ENCODE measurements at regions not wholly inside any gene's neighbourhood (a gene's known extent, or its start where the extent isn't known, plus 50 kb on each side); places are given as distances from the start of the nearest gene placed in this dataset.

DNA sequence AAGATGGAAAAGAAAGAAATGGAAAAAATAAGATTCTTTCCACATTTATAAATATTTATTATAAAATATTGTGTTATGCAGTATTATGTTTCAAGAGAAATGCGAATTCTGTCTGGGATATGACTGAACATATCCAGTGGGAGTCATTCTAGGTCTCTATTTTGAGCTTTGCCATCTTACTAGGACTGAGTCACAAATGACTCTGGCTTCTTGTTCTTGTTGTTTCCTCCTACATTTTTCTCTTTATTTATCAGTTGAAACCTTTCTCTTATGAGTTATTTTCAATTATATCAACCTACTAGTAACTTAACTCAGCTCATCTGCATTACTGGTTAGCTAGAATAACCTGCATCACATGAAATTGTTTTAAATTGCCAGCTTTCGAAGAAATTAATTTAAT, 1247.3 kb downstream of the SLITRK1 start:
- DNase-seq (ENCODE audit: low spot score in 2 of 2) (no peak), ATAC-seq (replicated peaks; ENCODE audit: extremely low read depth, poor library complexity, severe bottlenecking) (no peak)
- no peak overlapping the region for H3K4me3 Mint-ChIP-seq
- H3K36me3 Mint-ChIP-seq (ENCODE audit: insufficient read depth), result no peaks in the 10 kb centered on the region
- no peak overlapping the region for H3K27ac Mint-ChIP-seq (ENCODE audit: low read depth)
- no peaks in the 10 kb centered on the region for H3K4me1 Mint-ChIP-seq
- H3K27me3 Mint-ChIP-seq, result no peaks in the 10 kb centered on the region
- H3K9me3 Mint-ChIP-seq, result peaks cover 7% of the 10 kb centered on the region

- Mint-ChIP-seq H3K4me3 (no peak overlapping the region), H3K27me3 (no peaks in the 10 kb centered on the region), H3K9me3 (no peaks in the 10 kb centered on the region), H3K27ac (ENCODE audit: low read depth) (no peak overlapping the region), H3K36me3 (ENCODE audit: insufficient read depth) (no peaks in the 10 kb centered on the region), H3K4me1 (no peaks in the 10 kb centered on the region)
- DNase-seq (ENCODE audit: low spot score in 2 of 2) (no peak), ATAC-seq (replicated peaks; ENCODE audit: extremely low read depth, poor library complexity, severe bottlenecking) (no peak)
These were observed 1255.1 kb downstream of the SLITRK1 start for GRCh38 chr13:82627183-82627582.

DNA sequence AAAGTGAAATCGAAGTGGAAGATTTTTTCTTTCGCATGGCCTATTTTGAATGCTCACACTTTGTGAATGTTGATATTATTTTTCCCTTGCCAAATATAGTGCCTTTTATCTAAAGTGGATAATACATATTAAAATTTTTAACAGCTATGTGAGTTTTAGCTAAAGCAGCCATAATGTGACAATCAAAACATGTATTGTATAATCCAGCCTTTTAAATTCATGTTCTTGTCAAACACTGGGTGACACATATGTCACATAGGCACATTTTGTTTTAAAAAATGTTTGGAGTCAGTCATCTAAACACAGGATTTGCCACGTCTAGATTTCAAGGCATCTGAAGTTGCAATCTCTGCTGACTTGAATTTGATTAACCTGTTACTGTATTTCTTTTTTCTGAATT, 1256.6 kb downstream of the SLITRK1 start:
- Mint-ChIP-seq H3K27me3 (no peaks in the 10 kb centered on the region), H3K4me1 (no peaks in the 10 kb centered on the region), H3K36me3 (ENCODE audit: insufficient read depth) (no peaks in the 10 kb centered on the region), H3K9me3 (peaks cover 6% of the 10 kb centered on the region), H3K27ac (ENCODE audit: low read depth) (no peak overlapping the region), H3K4me3 (no peak overlapping the region)
- DNase-seq (ENCODE audit: low spot score in 2 of 2), result no peak
- no peak for ATAC-seq (replicated peaks; ENCODE audit: extremely low read depth, poor library complexity, severe bottlenecking)

DNA sequence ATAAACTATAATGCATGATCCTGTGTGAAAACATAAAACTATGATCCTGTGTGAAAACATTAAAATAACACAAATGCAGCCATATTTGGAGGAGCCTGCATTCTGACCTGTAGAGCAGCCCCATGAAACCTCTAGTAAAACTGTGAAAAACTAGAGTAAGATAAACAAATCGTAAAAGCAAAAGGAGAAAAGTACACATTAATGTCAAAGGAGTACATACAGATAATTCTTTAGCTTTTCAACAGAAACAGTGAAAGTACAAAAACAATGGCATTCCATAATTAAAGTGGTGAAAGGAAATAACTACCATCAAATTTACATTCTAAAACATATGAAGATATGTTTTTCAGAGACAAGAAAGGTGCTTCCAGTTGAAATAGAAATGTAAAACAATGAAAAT, 1267.2 kb downstream of the SLITRK1 start:
- H3K27ac Mint-ChIP-seq (ENCODE audit: low read depth), result no peak overlapping the region
- ATAC-seq (replicated peaks; ENCODE audit: extremely low read depth, poor library complexity, severe bottlenecking), result no peak
- H3K27me3 Mint-ChIP-seq, result no peaks in the 10 kb centered on the region
- H3K36me3 Mint-ChIP-seq (ENCODE audit: insufficient read depth), result no peaks in the 10 kb centered on the region
- H3K9me3 Mint-ChIP-seq, result peaks cover 6% of the 10 kb centered on the region
- H3K4me1 Mint-ChIP-seq, result no peaks in the 10 kb centered on the region
- H3K4me3 Mint-ChIP-seq, result no peak overlapping the region
- no peak for DNase-seq (ENCODE audit: low spot score in 2 of 2)

DNA sequence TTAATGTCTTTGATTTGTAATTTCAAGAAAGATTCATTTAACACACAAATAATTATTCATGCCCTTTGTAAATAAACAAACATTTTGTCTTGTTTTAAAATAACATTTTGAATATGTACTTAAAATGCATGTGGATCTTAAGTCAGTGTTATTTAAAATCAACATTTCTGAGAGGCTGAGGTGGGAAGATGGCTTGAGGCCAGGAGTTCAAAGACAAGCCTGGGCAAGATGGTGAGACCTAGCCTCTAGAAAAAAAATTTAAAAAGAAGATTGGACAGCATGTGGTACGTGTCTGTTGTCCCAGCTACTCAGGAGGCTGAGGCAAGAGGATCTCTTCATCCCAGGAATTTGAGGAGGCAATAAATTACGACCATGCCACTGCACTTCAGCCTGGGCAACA, 1268.2 kb downstream of the SLITRK1 start:
- no peak for ATAC-seq (replicated peaks; ENCODE audit: extremely low read depth, poor library complexity, severe bottlenecking)

DNA sequence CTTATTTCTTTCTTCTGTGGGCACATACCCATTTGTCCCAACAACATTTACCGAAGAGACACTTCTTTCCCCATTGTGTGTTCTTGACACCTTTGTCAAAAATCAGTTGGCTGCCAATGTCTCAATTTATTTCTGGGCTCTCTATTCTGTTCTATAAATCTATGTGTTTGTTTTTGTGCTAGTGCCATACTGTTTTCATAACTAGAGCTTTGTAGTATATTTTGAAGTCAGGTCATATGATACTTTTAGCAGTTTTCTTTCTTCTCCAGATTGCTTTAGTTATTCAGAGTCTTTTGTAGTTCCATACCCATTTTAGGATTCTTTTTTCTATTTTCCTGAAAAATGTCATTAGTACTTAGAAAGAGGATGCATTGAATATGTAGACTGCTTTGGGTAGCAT, 1276.3 kb downstream of the SLITRK1 start:
- ATAC-seq (replicated peaks; ENCODE audit: extremely low read depth, poor library complexity, severe bottlenecking), result no peak
- Mint-ChIP-seq H3K4me3 (no peak overlapping the region), H3K4me1 (no peaks in the 10 kb centered on the region), H3K9me3 (peaks cover 17% of the 10 kb centered on the region), H3K27me3 (no peaks in the 10 kb centered on the region), H3K36me3 (ENCODE audit: insufficient read depth) (peaks cover 2% of the 10 kb centered on the region), H3K27ac (ENCODE audit: low read depth) (no peak overlapping the region)
- DNase-seq (ENCODE audit: low spot score in 2 of 2), result no peak

More for the DNA sequence above, 1268.2 kb downstream of the SLITRK1 start:
- peaks cover 6% of the 10 kb centered on the region for H3K9me3 Mint-ChIP-seq
- H3K36me3 Mint-ChIP-seq (ENCODE audit: insufficient read depth), result no peaks in the 10 kb centered on the region
- H3K4me3 Mint-ChIP-seq, result no peak overlapping the region
- no peaks in the 10 kb centered on the region for H3K4me1 Mint-ChIP-seq
- no peaks in the 10 kb centered on the region for H3K27me3 Mint-ChIP-seq
- no peak for DNase-seq (ENCODE audit: low spot score in 2 of 2)
- H3K27ac Mint-ChIP-seq (ENCODE audit: low read depth), result no peak overlapping the region

DNA sequence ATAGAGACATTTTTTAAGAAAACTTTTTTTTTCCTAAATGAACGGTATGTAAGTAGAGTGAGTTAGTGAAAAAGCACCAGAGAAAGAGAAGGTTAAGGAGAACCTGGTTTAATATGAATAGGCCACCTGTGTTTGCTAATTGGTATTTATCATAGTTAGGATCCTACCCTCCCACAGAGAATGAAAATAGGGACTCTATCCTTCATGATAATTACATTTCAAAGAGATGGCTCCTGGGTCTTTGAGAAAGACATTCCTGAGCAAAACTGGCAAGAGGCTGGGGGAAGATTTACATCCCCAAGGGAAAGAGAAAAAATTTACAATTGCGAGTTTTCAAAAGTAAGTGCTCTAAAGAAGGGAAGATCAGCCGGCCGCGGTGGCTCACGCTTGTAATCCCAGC, 1284.5 kb downstream of the SLITRK1 start:
- Mint-ChIP-seq H3K27me3 (no peaks in the 10 kb centered on the region), H3K27ac (ENCODE audit: low read depth) (no peak overlapping the region), H3K4me3 (no peak overlapping the region), H3K4me1 (no peaks in the 10 kb centered on the region), H3K36me3 (ENCODE audit: insufficient read depth) (no peaks in the 10 kb centered on the region), H3K9me3 (peaks cover 25% of the 10 kb centered on the region)
- no peak for ATAC-seq (replicated peaks; ENCODE audit: extremely low read depth, poor library complexity, severe bottlenecking)
- no peak for DNase-seq (ENCODE audit: low spot score in 2 of 2)

GRCh38 chr13:82593239-82593638, 1289.0 kb downstream of the SLITRK1 start:
- no peak for DNase-seq (ENCODE audit: low spot score in 2 of 2)
- no peaks in the 10 kb centered on the region for H3K27me3 Mint-ChIP-seq
- no peaks in the 10 kb centered on the region for H3K36me3 Mint-ChIP-seq (ENCODE audit: insufficient read depth)
- no peak overlapping the region for H3K27ac Mint-ChIP-seq (ENCODE audit: low read depth)
- H3K4me1 Mint-ChIP-seq, result no peaks in the 10 kb centered on the region
- no peak for ATAC-seq (replicated peaks; ENCODE audit: extremely low read depth, poor library complexity, severe bottlenecking)
- H3K9me3 Mint-ChIP-seq, result peaks cover 38% of the 10 kb centered on the region
- H3K4me3 Mint-ChIP-seq, result no peak overlapping the region

- H3K27ac Mint-ChIP-seq (ENCODE audit: low read depth), result no peak overlapping the region
These were observed 1310.6 kb downstream of the SLITRK1 start for GRCh38 chr13:82571653-82572052.

DNA sequence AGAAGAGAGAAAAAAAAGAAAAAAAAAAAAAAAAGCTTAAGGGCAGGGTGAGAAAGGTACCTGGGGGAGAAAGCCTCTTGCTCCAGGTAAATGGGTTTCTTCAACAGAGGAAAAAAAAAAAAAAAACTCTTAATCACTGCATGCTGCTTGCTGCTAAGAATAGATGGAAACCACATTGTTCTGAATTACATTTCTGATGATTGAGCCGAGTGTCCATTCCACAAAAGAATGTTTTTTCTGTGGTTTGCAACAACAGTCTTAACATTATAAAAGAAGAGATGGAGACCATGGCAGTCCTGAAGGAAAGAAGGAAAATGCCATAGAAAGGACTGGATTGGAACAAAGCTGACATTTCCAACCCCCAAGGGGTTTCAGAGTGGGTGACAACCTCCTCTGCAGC, 1312.7 kb downstream of the SLITRK1 start:
- Mint-ChIP-seq H3K9me3 (peaks cover 15% of the 10 kb centered on the region), H3K4me1 (no peaks in the 10 kb centered on the region), H3K4me3 (no peak overlapping the region), H3K36me3 (ENCODE audit: insufficient read depth) (no peaks in the 10 kb centered on the region), H3K27ac (ENCODE audit: low read depth) (no peak overlapping the region), H3K27me3 (no peaks in the 10 kb centered on the region)
- DNase-seq (ENCODE audit: low spot score in 2 of 2) (no peak), ATAC-seq (replicated peaks; ENCODE audit: extremely low read depth, poor library complexity, severe bottlenecking) (no peak)

More at GRCh38 chr13:82571653-82572052, 1310.6 kb downstream of the SLITRK1 start:
- no peak for DNase-seq (ENCODE audit: low spot score in 2 of 2)
- no peak for ATAC-seq (replicated peaks; ENCODE audit: extremely low read depth, poor library complexity, severe bottlenecking)
- Mint-ChIP-seq H3K9me3 (peaks cover 15% of the 10 kb centered on the region), H3K27me3 (no peaks in the 10 kb centered on the region), H3K4me1 (no peaks in the 10 kb centered on the region), H3K36me3 (ENCODE audit: insufficient read depth) (no peaks in the 10 kb centered on the region), H3K4me3 (no peak overlapping the region)

GRCh38 chr13:82566864-82567263, 1315.4 kb downstream of the SLITRK1 start:
- Mint-ChIP-seq H3K4me1 (no peaks in the 10 kb centered on the region), H3K36me3 (ENCODE audit: insufficient read depth) (no peaks in the 10 kb centered on the region), H3K4me3 (no peak overlapping the region), H3K27ac (ENCODE audit: low read depth) (no peak overlapping the region), H3K9me3 (peaks cover 9% of the 10 kb centered on the region), H3K27me3 (no peaks in the 10 kb centered on the region)
- DNase-seq (ENCODE audit: low spot score in 2 of 2) (no peak), ATAC-seq (replicated peaks; ENCODE audit: extremely low read depth, poor library complexity, severe bottlenecking) (no peak)

GRCh38 chr13:82565201-82565600, 1317.1 kb downstream of the SLITRK1 start:
- no peaks in the 10 kb centered on the region for H3K27me3 Mint-ChIP-seq
- H3K4me1 Mint-ChIP-seq, result no peaks in the 10 kb centered on the region
- no peak overlapping the region for H3K4me3 Mint-ChIP-seq
- no peaks in the 10 kb centered on the region for H3K36me3 Mint-ChIP-seq (ENCODE audit: insufficient read depth)
- peaks cover 9% of the 10 kb centered on the region for H3K9me3 Mint-ChIP-seq
- DNase-seq (ENCODE audit: low spot score in 2 of 2), result no peak
- ATAC-seq (replicated peaks; ENCODE audit: extremely low read depth, poor library complexity, severe bottlenecking), result no peak
- no peak overlapping the region for H3K27ac Mint-ChIP-seq (ENCODE audit: low read depth)

GRCh38 chr13:82560889-82561288, 1321.4 kb downstream of the SLITRK1 start:
- ATAC-seq (replicated peaks; ENCODE audit: extremely low read depth, poor library complexity, severe bottlenecking) (no peak), DNase-seq (ENCODE audit: low spot score in 2 of 2) (no peak)
- Mint-ChIP-seq H3K27ac (ENCODE audit: low read depth) (no peak overlapping the region), H3K27me3 (no peaks in the 10 kb centered on the region), H3K9me3 (no peaks in the 10 kb centered on the region), H3K4me1 (no peaks in the 10 kb centered on the region), H3K36me3 (ENCODE audit: insufficient read depth) (no peaks in the 10 kb centered on the region), H3K4me3 (no peak overlapping the region)

- DNase-seq (ENCODE audit: low spot score in 2 of 2) (no peak), ATAC-seq (replicated peaks; ENCODE audit: extremely low read depth, poor library complexity, severe bottlenecking) (no peak)
- H3K9me3 Mint-ChIP-seq, result peaks cover 5% of the 10 kb centered on the region
- H3K4me1 Mint-ChIP-seq, result no peaks in the 10 kb centered on the region
- no peak overlapping the region for H3K4me3 Mint-ChIP-seq
- no peaks in the 10 kb centered on the region for H3K36me3 Mint-ChIP-seq (ENCODE audit: insufficient read depth)
- H3K27me3 Mint-ChIP-seq, result no peaks in the 10 kb centered on the region
- H3K27ac Mint-ChIP-seq (ENCODE audit: low read depth), result no peak overlapping the region
These were observed 1359.4 kb downstream of the SLITRK1 start for GRCh38 chr13:82522872-82523271.
